ENCODE measurements at regions not wholly inside any gene's neighbourhood (a gene's known extent, or its start where the extent isn't known, plus 50 kb on each side); places are given as distances from the start of the nearest gene placed in this dataset.

GRCh38 chr3:34634939-34635338 is 836.5 kb downstream of the PDCD6IP start:
- Histone ChIP-seq H3K9me3 (ENCODE audit: insufficient read depth, low read length) (no peaks in the 10 kb centered on the region), H3K9ac (ENCODE audit: low read length) (no peak overlapping the region), H3K79me2 (ENCODE audit: insufficient read depth, low read length) (no peaks in the 10 kb centered on the region), H2AFZ (ENCODE audit: low read depth, low read length, severe bottlenecking) (no peak overlapping the region), H3K27me3 (ENCODE audit: low read length) (no peaks in the 10 kb centered on the region), H3K4me2 (ENCODE audit: low read depth, low read length, poor library complexity, severe bottlenecking) (no peak overlapping the region), H3K27ac (ENCODE audit: low read depth, low read length) (no peak overlapping the region), H3F3A (ENCODE audit: insufficient read depth) (no peaks in the 10 kb centered on the region), H4K20me1 (ENCODE audit: low read depth, low read length) (no peaks in the 10 kb centered on the region), H3K36me3 (ENCODE audit: low read length) (no peaks in the 10 kb centered on the region), H3K9me2 (replicated peaks; ENCODE audit: insufficient read depth, low read length) (no peaks in the 10 kb centered on the region), H3K4me3 (ENCODE audit: insufficient read depth, low read length, poor library complexity, severe bottlenecking) (no peak overlapping the region)
- TF ChIP-seq CTCF (IDR thresholded peaks at IDR 0.05; ENCODE audit: insufficient read depth, low read length, poor library complexity, severe bottlenecking) (no peak), EZH2phosphoT487 (conservative IDR thresholded peaks at IDR 0.05; ENCODE audit: low read length) (no peak)

- no peaks in the 10 kb centered on the region for H3K9me3 ChIP-seq (ENCODE audit: insufficient read depth, low read length)
- H3K27ac ChIP-seq (ENCODE audit: low read depth, low read length) = no peak overlapping the region
- H3K27me3 ChIP-seq (ENCODE audit: low read length) = no peaks in the 10 kb centered on the region
- no peaks in the 10 kb centered on the region for H4K20me1 ChIP-seq (ENCODE audit: low read depth, low read length)
- H3K9ac ChIP-seq (ENCODE audit: low read length) = no peak overlapping the region
- H2AFZ ChIP-seq (ENCODE audit: low read depth, low read length, severe bottlenecking) = no peak overlapping the region
- TF ChIP-seq CTCF (IDR thresholded peaks at IDR 0.05; ENCODE audit: insufficient read depth, low read length, poor library complexity, severe bottlenecking) (no peak), EZH2phosphoT487 (conservative IDR thresholded peaks at IDR 0.05; ENCODE audit: low read length) (no peak)
- H3K36me3 ChIP-seq (ENCODE audit: low read length) = no peaks in the 10 kb centered on the region
- H3K4me3 ChIP-seq (ENCODE audit: insufficient read depth, low read length, poor library complexity, severe bottlenecking) = no peak overlapping the region
- no peak overlapping the region for H3K4me2 ChIP-seq (ENCODE audit: low read depth, low read length, poor library complexity, severe bottlenecking)
- H3K9me2 ChIP-seq (replicated peaks; ENCODE audit: insufficient read depth, low read length) = no peaks in the 10 kb centered on the region
- H3K79me2 ChIP-seq (ENCODE audit: insufficient read depth, low read length) = no peaks in the 10 kb centered on the region
- no peaks in the 10 kb centered on the region for H3F3A ChIP-seq (ENCODE audit: insufficient read depth)
Measured at GRCh38 chr3:34635352-34635850, 837.0 kb downstream of the PDCD6IP start.

GRCh38 chr3:34646911-34647460 is 848.6 kb downstream of the PDCD6IP start:
- H3K36me3 ChIP-seq (ENCODE audit: low read length) = no peaks in the 10 kb centered on the region
- no peak overlapping the region for H3K27ac ChIP-seq (ENCODE audit: low read depth, low read length)
- no peaks in the 10 kb centered on the region for H3K27me3 ChIP-seq (ENCODE audit: low read length)
- no peaks in the 10 kb centered on the region for H3K9me2 ChIP-seq (replicated peaks; ENCODE audit: insufficient read depth, low read length)
- H3K9me3 ChIP-seq (ENCODE audit: insufficient read depth, low read length) = no peaks in the 10 kb centered on the region
- H2AFZ ChIP-seq (ENCODE audit: low read depth, low read length, severe bottlenecking) = no peak overlapping the region
- TF ChIP-seq EZH2phosphoT487 (conservative IDR thresholded peaks at IDR 0.05; ENCODE audit: low read length) = no peak
- TF ChIP-seq CTCF (IDR thresholded peaks at IDR 0.05; ENCODE audit: insufficient read depth, low read length, poor library complexity, severe bottlenecking) = no peak
- no peaks in the 10 kb centered on the region for H3F3A ChIP-seq (ENCODE audit: insufficient read depth)
- H3K79me2 ChIP-seq (ENCODE audit: insufficient read depth, low read length) = no peaks in the 10 kb centered on the region
- no peaks in the 10 kb centered on the region for H4K20me1 ChIP-seq (ENCODE audit: low read depth, low read length)
- no peak overlapping the region for H3K4me3 ChIP-seq (ENCODE audit: insufficient read depth, low read length, poor library complexity, severe bottlenecking)
- H3K9ac ChIP-seq (ENCODE audit: low read length) = no peak overlapping the region
- H3K4me2 ChIP-seq (ENCODE audit: low read depth, low read length, poor library complexity, severe bottlenecking) = no peak overlapping the region
